SK-N-SH (cell line): ENCODE measurements at regions not wholly inside any gene's neighbourhood (a gene's known extent, or its start where the extent isn't known, plus 50 kb on each side); places are given as distances from the start of the nearest gene placed in this dataset.

ENCODE experiments used
- CTCF ChIP-seq: fragments of 200-600 bp; sonication (generic); IDR thresholded peaks from 2 replicates; pipeline ENCODE4 v1.6.1; 2017; ENCODE audit warnings: antibody characterized with exemption, mild to moderate bottlenecking, moderate library complexity
- ELF1 ChIP-seq: IDR thresholded peaks from 2 replicates; pipeline ENCODE4 v1.4.0; 2012
- JUND ChIP-seq: IDR thresholded peaks from 2 replicates; pipeline ENCODE4 v1.4.0; 2012
- NRF1 ChIP-seq: IDR thresholded peaks from 2 replicates; pipeline ENCODE4 v1.6.1; 2012; ENCODE audit warnings: low read depth, mild to moderate bottlenecking, low read length
- POLR2AphosphoS5 ChIP-seq: IDR thresholded peaks from 2 replicates; pipeline ENCODE4 v1.6.1; 2012; ENCODE audit warnings: low read depth, low read length
- RAD21 ChIP-seq: IDR thresholded peaks from 2 replicates; pipeline ENCODE4 v1.6.1; 2012; ENCODE audit warnings: mild to moderate bottlenecking, low read length
- RXRA ChIP-seq: IDR thresholded peaks from 2 replicates; pipeline ENCODE4 v1.4.0; 2012; ENCODE audit warnings: low read depth, mild to moderate bottlenecking, borderline replicate concordance
- USF2 ChIP-seq: fragments of 150-350 bp; IDR thresholded peaks from 2 replicates; pipeline ENCODE4 v1.6.1; 2017; ENCODE audit warnings: antibody characterized with exemption, low read length, low read depth, borderline replicate concordance

GRCh38 chr6:143605906-143606521, 71.8 kb upstream of the PHACTR2 start:
- TF ChIP-seq CTCF (no peak), JUND (no peak), RAD21 (no peak), ELF1 (no peak), NRF1 (no peak), RXRA (no peak), POLR2AphosphoS5 (no peak), USF2 (no peak)
